ENCODE measurements at regions not wholly inside any gene's neighbourhood (a gene's known extent, or its start where the extent isn't known, plus 50 kb on each side); places are given as distances from the start of the nearest gene placed in this dataset.

DNA sequence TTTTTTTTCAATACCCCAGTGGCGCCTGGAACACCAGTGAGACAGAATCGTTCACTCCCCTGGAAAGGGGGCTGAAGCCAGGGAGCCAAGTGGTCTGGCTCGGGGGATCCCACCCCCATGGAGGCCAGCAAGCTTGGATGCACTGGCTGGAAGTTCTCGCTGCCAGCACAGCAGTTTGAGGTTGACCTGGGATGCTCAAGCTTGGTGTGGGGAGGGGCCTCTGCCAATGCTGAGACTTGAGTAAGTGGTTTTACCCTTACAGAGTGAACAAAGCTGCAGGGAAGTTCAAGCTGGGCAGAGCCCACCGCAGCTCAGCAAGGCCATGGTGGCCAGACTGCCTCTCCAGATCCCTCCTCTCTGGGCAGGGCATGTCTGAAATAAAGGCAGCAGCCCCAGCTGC is 276.2 kb upstream of the CNTN6 start:
- TF ChIP-seq, protein P1, sequence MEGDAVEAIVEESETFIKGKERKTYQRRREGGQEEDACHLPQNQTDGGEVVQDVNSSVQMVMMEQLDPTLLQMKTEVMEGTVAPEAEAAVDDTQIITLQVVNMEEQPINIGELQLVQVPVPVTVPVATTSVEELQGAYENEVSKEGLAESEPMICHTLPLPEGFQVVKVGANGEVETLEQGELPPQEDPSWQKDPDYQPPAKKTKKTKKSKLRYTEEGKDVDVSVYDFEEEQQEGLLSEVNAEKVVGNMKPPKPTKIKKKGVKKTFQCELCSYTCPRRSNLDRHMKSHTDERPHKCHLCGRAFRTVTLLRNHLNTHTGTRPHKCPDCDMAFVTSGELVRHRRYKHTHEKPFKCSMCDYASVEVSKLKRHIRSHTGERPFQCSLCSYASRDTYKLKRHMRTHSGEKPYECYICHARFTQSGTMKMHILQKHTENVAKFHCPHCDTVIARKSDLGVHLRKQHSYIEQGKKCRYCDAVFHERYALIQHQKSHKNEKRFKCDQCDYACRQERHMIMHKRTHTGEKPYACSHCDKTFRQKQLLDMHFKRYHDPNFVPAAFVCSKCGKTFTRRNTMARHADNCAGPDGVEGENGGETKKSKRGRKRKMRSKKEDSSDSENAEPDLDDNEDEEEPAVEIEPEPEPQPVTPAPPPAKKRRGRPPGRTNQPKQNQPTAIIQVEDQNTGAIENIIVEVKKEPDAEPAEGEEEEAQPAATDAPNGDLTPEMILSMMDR (IDR thresholded peaks at IDR 0.05) = no peak
- TF ChIP-seq POLR2AphosphoS5 (IDR thresholded peaks at IDR 0.05) = no peak
- no peak for TF ChIP-seq POLR2A (IDR thresholded peaks at IDR 0.05)
- no peak for TF ChIP-seq EP300 (IDR thresholded peaks at IDR 0.05; ENCODE audit: low read depth)
